ENCODE measurements at regions not wholly inside any gene's neighbourhood (a gene's known extent, or its start where the extent isn't known, plus 50 kb on each side); places are given as distances from the start of the nearest gene placed in this dataset.

DNA sequence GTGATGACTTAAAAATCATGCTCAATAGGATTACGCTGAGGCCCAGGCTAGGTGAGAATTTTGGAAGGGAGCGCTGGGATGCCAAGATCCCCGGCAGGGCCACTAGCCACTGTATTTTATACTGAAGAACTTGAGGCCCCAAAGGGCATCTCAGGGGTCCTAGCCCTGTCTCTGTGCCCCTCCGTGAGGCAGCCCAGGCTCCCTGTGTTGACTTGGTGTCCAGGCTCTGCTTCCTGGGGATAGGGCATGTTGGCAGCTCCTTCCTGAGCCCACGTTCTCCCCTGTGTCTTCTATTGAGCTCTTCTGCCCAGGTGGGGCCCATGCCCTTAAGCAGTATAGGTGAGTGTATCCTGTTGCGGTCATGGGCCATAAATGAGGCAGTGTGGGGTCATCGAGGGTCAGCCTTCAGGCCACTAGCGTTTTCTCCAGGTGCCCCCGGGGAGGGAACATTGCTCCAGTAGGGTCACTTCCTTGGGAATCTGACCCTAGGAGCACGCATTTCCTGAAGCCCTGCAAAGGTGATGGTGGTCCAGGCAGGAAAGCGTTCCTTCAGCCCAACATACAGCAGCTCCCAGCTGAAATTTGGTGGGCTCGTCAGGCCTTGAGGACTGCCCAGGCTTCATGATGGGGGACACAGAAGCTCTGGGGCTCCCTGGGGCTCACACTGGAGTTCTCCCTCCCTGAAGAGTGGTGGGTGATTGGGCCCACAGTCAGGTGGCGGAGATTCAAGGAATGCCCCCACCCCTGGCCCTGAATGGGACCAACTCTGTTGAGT, 189.4 kb downstream of the UBE3A start:
- no peak for ATAC-seq (ENCODE audit: low read depth)
- H2AK9ac ChIP-seq (replicated peaks; ENCODE audit: low read depth, low read length, poor library complexity): no peak overlapping the region
- H3K36me3 ChIP-seq (ENCODE audit: control insufficient read depth, insufficient read depth, low read length): no peaks in the 10 kb centered on the region
- no peak overlapping the region for H3K4me3 ChIP-seq (ENCODE audit: insufficient read depth, low read depth, low read length)
- H3K9me1 ChIP-seq (ENCODE audit: insufficient read depth, low read length): no peaks in the 10 kb centered on the region
- no peaks in the 10 kb centered on the region for H4K20me1 ChIP-seq (ENCODE audit: insufficient read depth, low read length)
- no peaks in the 10 kb centered on the region for H3K4me1 ChIP-seq (ENCODE audit: control insufficient read depth, insufficient read depth, low read length)
- DNase-seq: no peak
- H3K56ac ChIP-seq (ENCODE audit: extremely low read depth, insufficient read depth, low read length): no peak overlapping the region
- 32% methylated on average over 4 of the region's 13 CpGs; no CpG with 5 or more reads in 1 of the 2 experiments for WGBS, 2 experiments (ENCODE audit: extremely low coverage in 2 of 2, insufficient read length in 1 of 2)
- TF ChIP-seq, protein P1, sequence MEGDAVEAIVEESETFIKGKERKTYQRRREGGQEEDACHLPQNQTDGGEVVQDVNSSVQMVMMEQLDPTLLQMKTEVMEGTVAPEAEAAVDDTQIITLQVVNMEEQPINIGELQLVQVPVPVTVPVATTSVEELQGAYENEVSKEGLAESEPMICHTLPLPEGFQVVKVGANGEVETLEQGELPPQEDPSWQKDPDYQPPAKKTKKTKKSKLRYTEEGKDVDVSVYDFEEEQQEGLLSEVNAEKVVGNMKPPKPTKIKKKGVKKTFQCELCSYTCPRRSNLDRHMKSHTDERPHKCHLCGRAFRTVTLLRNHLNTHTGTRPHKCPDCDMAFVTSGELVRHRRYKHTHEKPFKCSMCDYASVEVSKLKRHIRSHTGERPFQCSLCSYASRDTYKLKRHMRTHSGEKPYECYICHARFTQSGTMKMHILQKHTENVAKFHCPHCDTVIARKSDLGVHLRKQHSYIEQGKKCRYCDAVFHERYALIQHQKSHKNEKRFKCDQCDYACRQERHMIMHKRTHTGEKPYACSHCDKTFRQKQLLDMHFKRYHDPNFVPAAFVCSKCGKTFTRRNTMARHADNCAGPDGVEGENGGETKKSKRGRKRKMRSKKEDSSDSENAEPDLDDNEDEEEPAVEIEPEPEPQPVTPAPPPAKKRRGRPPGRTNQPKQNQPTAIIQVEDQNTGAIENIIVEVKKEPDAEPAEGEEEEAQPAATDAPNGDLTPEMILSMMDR (conservative IDR thresholded peaks at IDR 0.05; ENCODE audit: low read depth, low read length): no peak
- no peak for TF ChIP-seq FOS (IDR thresholded peaks at IDR 0.05; ENCODE audit: low read depth, low read length)
- TF ChIP-seq RFX5 (IDR thresholded peaks at IDR 0.05; ENCODE audit: low read depth, low read length): no peak
- no peak for TF ChIP-seq MAZ (IDR thresholded peaks at IDR 0.05; ENCODE audit: borderline replicate concordance, low read depth, low read length)
- no peak for TF ChIP-seq MXI1 (IDR thresholded peaks at IDR 0.05; ENCODE audit: borderline replicate concordance, low read depth, low read length)
- TF ChIP-seq, protein P2, sequence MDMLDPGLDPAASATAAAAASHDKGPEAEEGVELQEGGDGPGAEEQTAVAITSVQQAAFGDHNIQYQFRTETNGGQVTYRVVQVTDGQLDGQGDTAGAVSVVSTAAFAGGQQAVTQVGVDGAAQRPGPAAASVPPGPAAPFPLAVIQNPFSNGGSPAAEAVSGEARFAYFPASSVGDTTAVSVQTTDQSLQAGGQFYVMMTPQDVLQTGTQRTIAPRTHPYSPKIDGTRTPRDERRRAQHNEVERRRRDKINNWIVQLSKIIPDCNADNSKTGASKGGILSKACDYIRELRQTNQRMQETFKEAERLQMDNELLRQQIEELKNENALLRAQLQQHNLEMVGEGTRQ (IDR thresholded peaks at IDR 0.05; ENCODE audit: low read depth, low read length): no peak
- no peak for TF ChIP-seq CEBPB (IDR thresholded peaks at IDR 0.05; ENCODE audit: low read depth, low read length)
- no peak for TF ChIP-seq RAD21 (IDR thresholded peaks at IDR 0.05; ENCODE audit: low read length)
- TF ChIP-seq SMC3 (IDR thresholded peaks at IDR 0.05; ENCODE audit: low read depth, low read length): no peak
- H4K91ac ChIP-seq (ENCODE audit: insufficient read depth, low read depth, low read length): no peak overlapping the region
- no peak overlapping the region for H2BK5ac ChIP-seq (ENCODE audit: low read depth, low read length, poor library complexity, severe bottlenecking)
- ChIA-PET POLR2A (ENCODE audit: unreplicated experiment) (no interaction called here), CTCF (no interaction called here)
- intact Hi-C loops (cut with micrococcal nuclease): no loop called here
- H3K18ac ChIP-seq (ENCODE audit: low read depth, low read length): no peak overlapping the region
- in situ Hi-C loops (cut with MboI; ENCODE audit: low sequenced_read_pairs): no loop called here
- H3K4ac ChIP-seq (ENCODE audit: low read depth, low read length): no peak overlapping the region
- no peak overlapping the region for H2AFZ ChIP-seq (replicated peaks; ENCODE audit: low read length, poor library complexity)
- H4K8ac ChIP-seq (ENCODE audit: low read depth in 2 of 2, low read length in 2 of 2): no peak overlapping the region
- no peaks in the 10 kb centered on the region for H3K27me3 ChIP-seq (ENCODE audit: control insufficient read depth, insufficient read depth, low read length)
- H3K79me1 ChIP-seq (ENCODE audit: low read depth in 1 of 2, low read length in 2 of 2): no peaks in the 10 kb centered on the region
- no peak overlapping the region for H3K9ac ChIP-seq (ENCODE audit: low read depth, low read length)
- H2BK120ac ChIP-seq (ENCODE audit: low read depth, low read length): no peak overlapping the region
- H3K14ac ChIP-seq (replicated peaks; ENCODE audit: low read depth, low read length): no peak overlapping the region
- no peak overlapping the region for H4K5ac ChIP-seq (ENCODE audit: low read depth, low read length)
- H3K9me3 ChIP-seq (ENCODE audit: control insufficient read depth, insufficient read depth, low read length): peaks cover 58% of the 10 kb centered on the region
- H2BK20ac ChIP-seq (ENCODE audit: low read depth, low read length): no peak overlapping the region
- H3K23ac ChIP-seq (ENCODE audit: low read depth, low read length): no peak overlapping the region
- dilution Hi-C loops (cut with HindIII; ENCODE audit: low sequenced_read_pairs, unreplicated experiment): no loop called here
- BruUV-seq (replicated peaks): no TSS peak
- no peak overlapping the region for H3K27ac ChIP-seq (ENCODE audit: insufficient read depth, low read length)
- H3K4me2 ChIP-seq (ENCODE audit: low read depth, low read length): no peak overlapping the region
- no peak overlapping the region for H2AK5ac ChIP-seq (ENCODE audit: low read depth, low read length)
- H2BK15ac ChIP-seq (ENCODE audit: low read depth, low read length): no peak overlapping the region
